ENCODE measurements at regions not wholly inside any gene's neighbourhood (a gene's known extent, or its start where the extent isn't known, plus 50 kb on each side); places are given as distances from the start of the nearest gene placed in this dataset.

DNA sequence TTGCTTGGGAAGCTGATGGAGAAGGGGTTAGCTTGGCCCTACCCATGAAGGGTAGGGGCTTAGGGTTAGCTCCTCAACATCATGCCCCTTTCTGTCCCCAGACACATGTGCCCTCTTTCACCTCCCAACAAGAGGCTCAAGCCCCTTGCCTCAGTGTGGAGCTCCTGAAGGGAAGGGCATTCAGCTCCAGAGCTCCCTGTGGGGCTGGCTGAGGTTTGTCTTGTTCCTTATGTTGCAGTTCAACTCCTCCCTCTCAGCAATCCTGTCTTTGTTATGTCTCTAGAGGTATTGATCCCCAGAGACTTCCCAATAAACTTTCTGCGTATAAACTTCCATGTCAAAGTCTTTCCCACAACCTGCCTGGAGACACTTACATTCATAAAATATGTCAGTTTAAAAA, 252.2 kb upstream of the SP4 start:
- Histone ChIP-seq H2AFZ (ENCODE audit: low read length) (no peak overlapping the region), H3K4me2 (ENCODE audit: low read length) (no peak overlapping the region), H3K79me2 (ENCODE audit: low read length) (no peaks in the 10 kb centered on the region), H3K9ac (ENCODE audit: low read length) (no peak overlapping the region), H3K9me3 (ENCODE audit: low read length) (no peaks in the 10 kb centered on the region), H3K9me2 (replicated peaks; ENCODE audit: low read length) (no peaks in the 10 kb centered on the region), H3K4me3 (ENCODE audit: low read length) (no peak overlapping the region), H3K4me1 (ENCODE audit: insufficient read depth, low read length) (no peaks in the 10 kb centered on the region), H4K20me1 (ENCODE audit: low read length) (no peaks in the 10 kb centered on the region), H3K36me3 (ENCODE audit: low read depth, low read length) (no peaks in the 10 kb centered on the region), H3K27ac (ENCODE audit: low read length) (no peak overlapping the region), H3F3A (ENCODE audit: low read length, unreplicated experiment) (no peaks in the 10 kb centered on the region), H3K27me3 (ENCODE audit: low read length) (peaks cover 50% of the 10 kb centered on the region)
- ATAC-seq, result no peak
- BruUV-seq (replicated peaks), result no TSS peak
- intact Hi-C loops (cut with micrococcal nuclease), result no loop called here
- DNase-seq, result no peak
- ChIA-PET POLR2A (ENCODE audit: unreplicated experiment) (no interaction called here), CTCF (no interaction called here)
- no peak for TF ChIP-seq EZH2 (IDR thresholded peaks at IDR 0.05; ENCODE audit: low read length, unreplicated experiment)
- TF ChIP-seq, protein P1, sequence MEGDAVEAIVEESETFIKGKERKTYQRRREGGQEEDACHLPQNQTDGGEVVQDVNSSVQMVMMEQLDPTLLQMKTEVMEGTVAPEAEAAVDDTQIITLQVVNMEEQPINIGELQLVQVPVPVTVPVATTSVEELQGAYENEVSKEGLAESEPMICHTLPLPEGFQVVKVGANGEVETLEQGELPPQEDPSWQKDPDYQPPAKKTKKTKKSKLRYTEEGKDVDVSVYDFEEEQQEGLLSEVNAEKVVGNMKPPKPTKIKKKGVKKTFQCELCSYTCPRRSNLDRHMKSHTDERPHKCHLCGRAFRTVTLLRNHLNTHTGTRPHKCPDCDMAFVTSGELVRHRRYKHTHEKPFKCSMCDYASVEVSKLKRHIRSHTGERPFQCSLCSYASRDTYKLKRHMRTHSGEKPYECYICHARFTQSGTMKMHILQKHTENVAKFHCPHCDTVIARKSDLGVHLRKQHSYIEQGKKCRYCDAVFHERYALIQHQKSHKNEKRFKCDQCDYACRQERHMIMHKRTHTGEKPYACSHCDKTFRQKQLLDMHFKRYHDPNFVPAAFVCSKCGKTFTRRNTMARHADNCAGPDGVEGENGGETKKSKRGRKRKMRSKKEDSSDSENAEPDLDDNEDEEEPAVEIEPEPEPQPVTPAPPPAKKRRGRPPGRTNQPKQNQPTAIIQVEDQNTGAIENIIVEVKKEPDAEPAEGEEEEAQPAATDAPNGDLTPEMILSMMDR (conservative IDR thresholded peaks at IDR 0.05; ENCODE audit: low read depth, low read length), result no peak
- TF ChIP-seq EZH2phosphoT487 (IDR thresholded peaks at IDR 0.05; ENCODE audit: borderline replicate concordance, low read length), result no peak

GRCh38 chr7:21184942-21185652, 242.8 kb upstream of the SP4 start:
- ChIA-PET POLR2A (ENCODE audit: unreplicated experiment) (interaction anchor here (0.6 kb wide), 1 partner anchor 15 kb away, joined by 4 read pairs; no protein-coding TSS in a partner anchor), CTCF (no interaction called here)

DNA sequence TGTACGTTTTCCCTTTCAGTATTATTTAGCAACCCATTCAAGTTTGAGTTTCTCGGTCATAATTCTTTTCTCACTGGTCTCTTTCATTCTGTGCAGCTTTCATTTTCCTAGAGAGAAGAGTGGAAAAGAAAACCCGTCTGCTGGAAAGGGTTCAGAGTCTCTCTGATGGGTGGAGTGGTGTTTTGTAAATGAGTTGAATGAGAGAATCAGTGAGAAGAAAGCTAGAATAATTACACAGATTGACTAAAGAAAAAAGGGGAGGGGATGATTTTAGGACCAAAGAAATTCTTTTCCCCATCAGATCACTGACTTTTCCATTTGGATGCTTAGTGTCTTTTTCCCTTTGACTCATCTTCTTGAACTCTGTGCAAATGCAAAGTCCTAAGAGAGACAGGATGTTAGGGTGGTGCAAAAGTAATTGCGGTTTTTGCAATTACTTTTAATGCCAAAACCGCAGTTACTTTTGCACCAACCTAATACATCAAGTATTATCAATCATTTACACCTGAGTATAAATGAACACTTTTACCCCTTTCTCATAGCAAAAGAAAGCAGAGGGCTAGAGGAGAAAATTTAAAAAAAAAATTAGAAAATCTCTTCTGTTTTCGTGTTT, 242.1 kb upstream of the SP4 start:
- CTCF ChIA-PET, result no interaction called here
- no peak for ATAC-seq
- H3K9ac ChIP-seq (ENCODE audit: low read length), result no peak overlapping the region
- no peak overlapping the region for H2AFZ ChIP-seq (ENCODE audit: low read length)
- H3F3A ChIP-seq (ENCODE audit: low read length, unreplicated experiment), result no peaks in the 10 kb centered on the region
- no peaks in the 10 kb centered on the region for H3K9me3 ChIP-seq (ENCODE audit: low read length)
- H3K4me2 ChIP-seq (ENCODE audit: low read length), result no peak overlapping the region
- no peaks in the 10 kb centered on the region for H4K20me1 ChIP-seq (ENCODE audit: low read length)
- H3K9me2 ChIP-seq (replicated peaks; ENCODE audit: low read length), result no peaks in the 10 kb centered on the region
- no peaks in the 10 kb centered on the region for H3K79me2 ChIP-seq (ENCODE audit: low read length)
- H3K27me3 ChIP-seq (ENCODE audit: low read length), result peaks cover 38% of the 10 kb centered on the region
- POLR2A ChIA-PET (ENCODE audit: unreplicated experiment), result no interaction called here
- no peak for DNase-seq
- H3K27ac ChIP-seq (ENCODE audit: low read length), result no peak overlapping the region
- H3K36me3 ChIP-seq (ENCODE audit: low read depth, low read length), result no peaks in the 10 kb centered on the region
- intact Hi-C loops (cut with micrococcal nuclease), result no loop called here
- TF ChIP-seq EZH2 (IDR thresholded peaks at IDR 0.05; ENCODE audit: low read length, unreplicated experiment), result no peak
- no peak for TF ChIP-seq EZH2phosphoT487 (IDR thresholded peaks at IDR 0.05; ENCODE audit: borderline replicate concordance, low read length)
- TF ChIP-seq, protein P1 (conservative IDR thresholded peaks at IDR 0.05; ENCODE audit: low read depth, low read length), result no peak
- no TSS peak for BruUV-seq (replicated peaks)
- H3K4me1 ChIP-seq (ENCODE audit: insufficient read depth, low read length), result no peaks in the 10 kb centered on the region
- no peak overlapping the region for H3K4me3 ChIP-seq (ENCODE audit: low read length)

More at GRCh38 chr7:21184942-21185652, 242.8 kb upstream of the SP4 start:
- no peaks in the 10 kb centered on the region for H3K4me1 ChIP-seq (ENCODE audit: insufficient read depth, low read length)
- no peak overlapping the region for H2AFZ ChIP-seq (ENCODE audit: low read length)
- no peaks in the 10 kb centered on the region for H3K9me2 ChIP-seq (replicated peaks; ENCODE audit: low read length)
- peaks cover 38% of the 10 kb centered on the region for H3K27me3 ChIP-seq (ENCODE audit: low read length)
- intact Hi-C loops (cut with micrococcal nuclease), result no loop called here
- H3F3A ChIP-seq (ENCODE audit: low read length, unreplicated experiment), result no peaks in the 10 kb centered on the region
- DNase-seq (no peak), ATAC-seq (no peak)
- TF ChIP-seq EZH2phosphoT487 (IDR thresholded peaks at IDR 0.05; ENCODE audit: borderline replicate concordance, low read length) (no peak), EZH2 (IDR thresholded peaks at IDR 0.05; ENCODE audit: low read length, unreplicated experiment) (no peak)
- no peak overlapping the region for H3K4me3 ChIP-seq (ENCODE audit: low read length)
- no peak overlapping the region for H3K9ac ChIP-seq (ENCODE audit: low read length)
- no peak overlapping the region for H3K27ac ChIP-seq (ENCODE audit: low read length)
- H3K9me3 ChIP-seq (ENCODE audit: low read length), result no peaks in the 10 kb centered on the region
- no peaks in the 10 kb centered on the region for H3K79me2 ChIP-seq (ENCODE audit: low read length)
- H4K20me1 ChIP-seq (ENCODE audit: low read length), result no peaks in the 10 kb centered on the region
- no TSS peak for BruUV-seq (replicated peaks)
- H3K4me2 ChIP-seq (ENCODE audit: low read length), result no peak overlapping the region
- H3K36me3 ChIP-seq (ENCODE audit: low read depth, low read length), result no peaks in the 10 kb centered on the region
